Activated naive CD4-positive, alpha-beta T cell treated with anti-CD3 and anti-CD28 coated beads, Interleukin-2, amount 10 ng/mL, durations not matched to agents 7 days and 5 days (primary cell): ENCODE measurements at regions not wholly inside any gene's neighbourhood (a gene's known extent, or its start where the extent isn't known, plus 50 kb on each side); places are given as distances from the start of the nearest gene placed in this dataset.

ENCODE experiments used
- CTCF ChIA-PET: fragments of 350-600 bp; sonication (Branson Sonifier 250); formaldehyde crosslinking; loops from one replicate; lab custom pipeline; 2021; ENCODE audit warnings: antibody characterized with exemption; lab: Charles Lee
- DNase-seq: peaks from one replicate; pipeline ENCODE4 v3.0.0-alpha.2; 2020
- H3K27ac Mint-ChIP-seq: one replicate; pipeline ENCODE4 v1.8.0; 2021; ENCODE audit warnings: mild to moderate bottlenecking, moderate library complexity, mixed read lengths
- H3K27me3 Mint-ChIP-seq: one replicate; pipeline ENCODE4 v1.8.0; 2021; ENCODE audit warnings: mild to moderate bottlenecking, mixed read lengths
- H3K36me3 Mint-ChIP-seq: one replicate; pipeline ENCODE4 v1.8.0; 2021; ENCODE audit warnings: mixed read lengths
- H3K4me1 Mint-ChIP-seq: one replicate; pipeline ENCODE4 v1.8.0; 2021; ENCODE audit warnings: mixed read lengths
- H3K4me3 Mint-ChIP-seq: one replicate; pipeline ENCODE4 v1.8.0; 2021; ENCODE audit warnings: mild to moderate bottlenecking, moderate library complexity, mixed read lengths
- H3K9me3 Mint-ChIP-seq: one replicate; pipeline ENCODE4 v1.8.0; 2021; ENCODE audit warnings: mixed read lengths

DNA sequence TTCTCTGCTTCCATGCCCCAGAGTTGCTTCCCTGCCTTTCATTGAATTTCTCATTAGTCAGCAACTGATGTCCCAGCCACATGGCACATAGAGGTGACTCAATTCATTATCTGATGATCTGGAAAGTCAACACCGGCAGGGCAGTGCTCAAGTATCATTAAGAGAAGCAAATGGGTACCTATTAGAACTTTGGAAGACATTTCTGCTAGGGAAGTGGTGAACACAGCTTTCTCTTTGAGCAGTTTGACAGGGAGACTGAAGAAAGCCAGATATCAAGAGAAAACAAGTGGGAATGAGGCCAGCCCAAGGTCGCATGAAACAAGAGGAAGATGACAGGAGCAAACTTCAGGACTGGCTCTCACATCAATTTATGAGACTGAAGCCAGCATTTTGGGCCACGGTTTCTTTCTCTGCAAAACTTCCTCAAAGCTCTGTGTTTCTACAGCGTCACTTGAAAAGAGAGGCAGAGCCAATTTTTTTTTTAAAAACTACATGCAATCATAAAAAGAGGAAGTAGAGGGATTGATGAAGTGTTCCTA, 108.3 kb upstream of the RPS6KA3 start:
- no peak overlapping the region for H3K27ac Mint-ChIP-seq
- no peaks in the 10 kb centered on the region for H3K27me3 Mint-ChIP-seq
- H3K9me3 Mint-ChIP-seq, result no peaks in the 10 kb centered on the region
- no peak overlapping the region for H3K4me3 Mint-ChIP-seq
- no peak for DNase-seq
- CTCF ChIA-PET, result no interaction called here
- H3K4me1 Mint-ChIP-seq, result peaks cover 15% of the 10 kb centered on the region
- no peaks in the 10 kb centered on the region for H3K36me3 Mint-ChIP-seq

DNA sequence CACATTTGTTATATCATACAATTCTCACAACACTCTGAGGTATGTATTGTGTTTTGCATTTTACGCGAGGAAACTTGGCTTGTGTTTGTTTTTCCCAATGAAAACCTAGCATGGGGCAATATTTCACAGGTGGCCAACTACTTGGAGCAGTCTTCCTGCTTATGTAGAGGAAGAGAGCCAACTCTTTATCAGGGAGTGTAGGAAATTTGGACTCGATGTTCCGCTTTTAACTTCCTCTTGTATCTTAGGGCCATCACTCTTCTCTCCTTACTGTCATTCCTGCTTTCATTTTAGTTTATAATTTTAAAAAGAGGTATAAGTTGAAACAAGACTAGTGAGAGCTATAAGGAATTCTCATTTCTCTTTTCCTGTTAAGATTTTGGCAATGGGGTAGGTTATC, 107.7 kb upstream of the RPS6KA3 start:
- no peaks in the 10 kb centered on the region for H3K9me3 Mint-ChIP-seq
- H3K27me3 Mint-ChIP-seq, result no peaks in the 10 kb centered on the region
- CTCF ChIA-PET, result no interaction called here
- no peaks in the 10 kb centered on the region for H3K36me3 Mint-ChIP-seq
- no peak overlapping the region for H3K4me3 Mint-ChIP-seq
- no peak for DNase-seq
- H3K4me1 Mint-ChIP-seq, result peaks cover 15% of the 10 kb centered on the region
- no peak overlapping the region for H3K27ac Mint-ChIP-seq

DNA sequence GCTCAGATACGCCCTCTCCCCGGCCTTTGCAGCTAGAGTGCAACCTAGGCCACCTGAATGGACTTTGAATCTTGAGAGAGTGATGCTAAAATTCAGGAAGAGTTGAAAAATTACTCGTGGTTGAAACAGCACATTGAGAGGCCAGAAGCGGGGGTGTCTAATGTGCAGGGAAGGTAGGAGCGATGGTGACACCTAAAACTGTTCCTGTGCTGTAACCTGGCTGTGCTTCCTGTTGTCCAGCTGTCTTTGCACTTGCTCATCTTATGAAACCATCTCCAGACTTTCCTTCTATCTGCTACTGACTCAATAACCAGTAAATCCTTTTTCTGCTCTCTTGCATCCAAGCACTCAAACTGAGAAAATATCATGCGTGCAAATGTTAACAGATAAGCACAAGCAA, 106.4 kb upstream of the RPS6KA3 start:
- no peak overlapping the region for H3K4me3 Mint-ChIP-seq
- H3K9me3 Mint-ChIP-seq, result no peaks in the 10 kb centered on the region
- H3K27me3 Mint-ChIP-seq, result no peaks in the 10 kb centered on the region
- H3K36me3 Mint-ChIP-seq, result no peaks in the 10 kb centered on the region
- no peak overlapping the region for H3K27ac Mint-ChIP-seq
- H3K4me1 Mint-ChIP-seq, result peaks cover 9% of the 10 kb centered on the region
- CTCF ChIA-PET, result no interaction called here
- DNase-seq, result no peak

DNA sequence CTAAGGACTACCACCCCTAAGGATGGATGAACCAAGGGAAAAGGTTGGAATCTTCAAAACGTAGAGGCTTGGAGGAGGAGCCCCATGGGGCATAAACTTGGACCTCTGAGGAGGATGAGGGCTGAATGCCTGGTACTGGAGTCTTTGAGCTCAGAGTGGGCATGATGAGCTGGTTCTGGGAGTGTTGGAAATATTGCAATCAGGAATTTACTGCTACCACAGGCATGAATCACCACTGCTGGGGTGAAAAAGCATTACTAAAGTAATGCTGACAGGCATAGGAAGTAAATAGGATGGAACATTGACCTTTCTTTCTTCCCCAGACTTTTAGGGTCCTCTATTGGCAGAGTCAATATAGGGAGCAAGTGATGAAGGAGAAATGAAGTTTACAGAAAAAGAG, 105.8 kb upstream of the RPS6KA3 start:
- no peak overlapping the region for H3K27ac Mint-ChIP-seq
- CTCF ChIA-PET, result no interaction called here
- no peaks in the 10 kb centered on the region for H3K9me3 Mint-ChIP-seq
- no peaks in the 10 kb centered on the region for H3K27me3 Mint-ChIP-seq
- DNase-seq, result no peak
- peaks cover 8% of the 10 kb centered on the region for H3K4me1 Mint-ChIP-seq
- H3K4me3 Mint-ChIP-seq, result no peak overlapping the region
- no peaks in the 10 kb centered on the region for H3K36me3 Mint-ChIP-seq

DNA sequence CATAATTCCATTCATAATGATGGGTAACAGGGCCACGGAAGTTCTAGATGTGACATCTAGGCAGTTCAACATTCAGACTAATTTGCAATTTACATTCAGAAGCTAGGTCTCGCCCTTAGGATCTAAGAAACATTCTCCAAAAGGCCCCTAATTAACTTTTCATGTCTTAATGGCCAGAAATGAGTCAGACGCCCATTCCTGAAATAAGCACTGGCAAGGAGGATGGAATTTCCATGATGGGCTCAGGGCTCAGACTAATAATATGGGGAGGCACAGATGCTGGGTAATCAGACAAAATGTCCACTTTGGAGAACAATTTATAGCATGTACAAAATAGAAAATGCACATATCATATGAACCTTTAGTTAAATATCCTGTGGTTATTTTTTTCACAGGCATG, 102.8 kb upstream of the RPS6KA3 start:
- H3K4me1 Mint-ChIP-seq, result peaks cover 2% of the 10 kb centered on the region
- no peak overlapping the region for H3K4me3 Mint-ChIP-seq
- no peak overlapping the region for H3K27ac Mint-ChIP-seq
- no peaks in the 10 kb centered on the region for H3K36me3 Mint-ChIP-seq
- DNase-seq, result no peak
- H3K9me3 Mint-ChIP-seq, result no peaks in the 10 kb centered on the region
- CTCF ChIA-PET, result no interaction called here
- H3K27me3 Mint-ChIP-seq, result no peaks in the 10 kb centered on the region

DNA sequence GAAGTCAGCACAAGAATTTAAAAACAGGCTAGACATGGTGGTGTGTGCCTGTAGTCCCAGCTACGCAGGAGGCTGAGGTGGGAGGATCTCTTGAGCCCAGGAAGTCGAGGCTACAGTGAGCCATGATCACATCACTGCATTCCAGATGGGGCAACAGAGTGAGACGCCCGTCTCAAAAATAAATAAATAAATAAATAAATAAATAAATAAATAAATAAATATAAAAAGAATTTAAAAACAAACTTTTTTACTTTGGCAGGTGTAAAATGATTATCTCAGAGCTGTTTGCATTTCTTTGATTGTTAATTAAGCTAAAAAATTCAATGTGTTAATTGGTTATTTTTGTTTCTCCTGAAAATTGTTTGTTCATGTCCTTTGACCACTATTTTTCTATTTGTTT, 97.5 kb upstream of the RPS6KA3 start:
- H3K9me3 Mint-ChIP-seq, result no peaks in the 10 kb centered on the region
- H3K36me3 Mint-ChIP-seq, result no peaks in the 10 kb centered on the region
- H3K4me1 Mint-ChIP-seq, result no peaks in the 10 kb centered on the region
- DNase-seq, result no peak
- no peak overlapping the region for H3K27ac Mint-ChIP-seq
- CTCF ChIA-PET, result no interaction called here
- no peak overlapping the region for H3K4me3 Mint-ChIP-seq
- H3K27me3 Mint-ChIP-seq, result no peaks in the 10 kb centered on the region

DNA sequence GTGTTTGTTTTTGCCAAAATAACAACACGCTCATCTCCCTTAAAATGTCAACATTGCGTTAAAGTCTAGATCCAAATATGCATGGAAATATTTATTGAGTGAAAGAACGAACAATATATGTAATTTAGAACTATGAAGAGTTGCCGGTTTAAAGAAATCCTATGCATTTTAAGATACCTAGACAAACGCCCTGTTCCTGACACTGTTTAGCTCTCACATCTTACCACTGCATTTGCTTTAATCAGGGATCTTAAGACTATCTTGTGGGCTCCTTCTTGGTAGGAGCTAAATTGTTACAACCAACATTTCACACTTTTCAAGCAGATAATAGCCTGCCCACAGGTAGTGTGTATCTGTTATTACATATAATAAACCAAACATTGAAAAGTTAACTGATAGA, 96.6 kb upstream of the RPS6KA3 start:
- CTCF ChIA-PET, result interaction anchor here (0.5 kb wide), 1 partner anchor 1481 kb away, joined by 3 read pairs; no protein-coding TSS in a partner anchor
- H3K27ac Mint-ChIP-seq, result no peak overlapping the region

DNA sequence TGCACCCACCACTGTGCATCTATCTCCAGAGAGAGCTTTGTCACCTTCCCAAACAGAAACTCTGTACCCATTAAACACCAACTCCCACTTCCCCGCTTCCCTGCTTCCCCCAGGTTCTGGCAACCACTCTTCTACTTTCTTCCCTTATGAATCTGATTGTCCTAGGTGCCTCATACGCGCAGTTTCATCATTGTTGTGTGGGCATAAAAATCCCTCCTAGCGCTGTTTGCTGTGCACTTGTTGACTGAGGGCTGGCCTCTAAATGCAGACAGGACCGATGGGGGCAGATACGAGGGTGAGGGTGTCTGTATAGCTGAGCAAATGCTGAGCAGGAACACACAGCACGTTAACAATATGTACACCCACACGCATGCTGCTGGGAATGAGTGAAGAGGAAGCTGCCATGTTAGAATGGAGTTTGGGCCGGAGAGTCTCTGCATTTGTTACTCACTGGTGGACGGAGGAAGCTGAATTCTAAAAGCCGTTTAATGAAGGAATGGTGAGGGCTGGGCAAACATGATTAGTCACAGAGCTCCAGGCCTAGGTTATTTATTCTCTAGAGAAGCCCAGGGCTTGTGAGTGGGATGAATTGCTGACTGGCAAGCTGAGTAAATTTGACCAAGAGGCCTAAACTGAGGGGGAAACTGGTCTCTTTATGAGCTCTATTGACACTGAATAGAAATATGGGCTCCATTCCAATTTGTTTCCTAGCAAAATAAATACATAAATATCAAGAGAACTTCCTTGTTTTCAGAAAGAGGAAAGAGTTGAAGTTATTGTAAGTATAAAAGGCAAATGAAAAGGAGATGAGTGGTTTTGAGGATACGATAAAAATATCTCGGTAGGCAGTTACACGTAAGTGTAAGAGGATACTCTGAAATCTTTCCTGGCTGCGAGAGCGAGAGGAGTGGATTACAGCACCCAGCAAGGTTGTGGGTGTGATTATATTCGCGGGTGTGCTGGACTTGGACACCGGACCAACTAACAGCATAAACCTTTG, 95.9 kb upstream of the RPS6KA3 start:
- no peak overlapping the region for H3K27ac Mint-ChIP-seq
- H3K36me3 Mint-ChIP-seq, result no peaks in the 10 kb centered on the region
- H3K9me3 Mint-ChIP-seq, result no peaks in the 10 kb centered on the region
- H3K4me3 Mint-ChIP-seq, result no peak overlapping the region
- no peaks in the 10 kb centered on the region for H3K4me1 Mint-ChIP-seq
- CTCF ChIA-PET, result interaction anchor here (0.5 kb wide), 1 partner anchor 1480 kb away, joined by 3 read pairs; no protein-coding TSS in a partner anchor
- no peak for DNase-seq
- no peaks in the 10 kb centered on the region for H3K27me3 Mint-ChIP-seq

More for the DNA sequence above, 96.6 kb upstream of the RPS6KA3 start:
- no peaks in the 10 kb centered on the region for H3K9me3 Mint-ChIP-seq
- H3K27me3 Mint-ChIP-seq, result no peaks in the 10 kb centered on the region
- no peak overlapping the region for H3K4me3 Mint-ChIP-seq
- no peaks in the 10 kb centered on the region for H3K4me1 Mint-ChIP-seq
- DNase-seq, result no peak
- H3K36me3 Mint-ChIP-seq, result no peaks in the 10 kb centered on the region

DNA sequence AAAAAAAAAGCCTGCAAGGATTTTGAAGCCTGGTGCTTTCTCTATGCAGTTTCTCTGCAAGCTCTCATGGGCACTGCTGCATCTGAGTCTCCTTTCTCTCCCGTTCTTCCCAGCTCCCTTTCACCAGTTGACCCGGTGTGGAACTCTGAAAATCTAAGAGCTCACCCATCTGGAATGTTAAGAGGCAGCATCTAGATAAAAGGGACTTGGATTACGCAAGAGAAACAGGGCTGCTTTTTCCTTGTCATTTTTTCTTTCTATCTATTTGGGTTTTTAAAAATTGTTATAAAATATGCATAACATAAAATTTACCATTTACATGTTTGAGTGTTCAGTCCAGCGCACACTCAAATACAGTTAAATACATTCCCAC, 95.2 kb upstream of the RPS6KA3 start:
- no peaks in the 10 kb centered on the region for H3K9me3 Mint-ChIP-seq
- DNase-seq, result no peak
- H3K27me3 Mint-ChIP-seq, result no peaks in the 10 kb centered on the region
- no peak overlapping the region for H3K4me3 Mint-ChIP-seq
- H3K4me1 Mint-ChIP-seq, result no peaks in the 10 kb centered on the region
- H3K27ac Mint-ChIP-seq, result no peak overlapping the region
- no peaks in the 10 kb centered on the region for H3K36me3 Mint-ChIP-seq
- CTCF ChIA-PET, result no interaction called here

DNA sequence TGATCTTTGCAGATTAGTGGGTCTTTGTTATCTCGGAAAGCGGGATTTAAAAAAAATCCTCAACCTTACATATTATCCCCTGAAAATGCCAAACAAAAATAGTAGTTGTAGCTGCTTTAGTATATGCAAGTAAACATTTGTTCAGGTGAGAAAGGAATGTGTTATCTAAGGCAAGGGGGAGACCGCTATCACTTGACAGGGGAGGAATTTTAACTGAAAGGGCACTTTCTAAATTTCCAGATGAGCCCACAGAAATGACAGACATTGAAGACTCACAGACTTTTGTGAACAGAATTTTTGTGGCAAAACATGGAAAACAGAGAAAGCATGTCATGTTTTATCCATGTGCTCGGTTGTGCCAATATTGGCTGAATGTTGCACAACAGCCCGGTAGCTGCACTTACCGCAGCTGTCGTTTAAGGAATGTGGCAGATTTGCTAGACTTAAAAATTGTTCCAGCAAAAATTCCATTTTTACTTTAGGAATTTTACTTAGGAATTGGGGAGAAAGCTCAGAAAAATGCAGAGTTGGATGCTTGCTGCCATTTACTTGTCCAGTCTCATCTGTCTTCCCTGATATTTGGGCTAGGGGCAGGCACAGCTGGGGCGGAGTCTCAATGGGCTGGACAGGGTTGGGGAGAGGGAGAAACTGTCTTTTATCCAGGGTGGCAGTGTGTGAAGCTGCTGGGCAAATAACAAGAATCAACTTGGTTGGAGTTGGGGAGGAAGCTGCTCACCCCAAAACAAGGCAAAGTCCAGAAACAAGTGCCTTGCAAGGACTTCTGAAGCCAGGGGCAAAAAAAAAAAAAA, 94.6 kb upstream of the RPS6KA3 start:
- Mint-ChIP-seq H3K9me3 (no peaks in the 10 kb centered on the region), H3K36me3 (no peaks in the 10 kb centered on the region), H3K4me1 (no peaks in the 10 kb centered on the region), H3K27me3 (no peaks in the 10 kb centered on the region), H3K27ac (no peak overlapping the region), H3K4me3 (no peak overlapping the region)
- CTCF ChIA-PET, result no interaction called here
- DNase-seq, result no peak

DNA sequence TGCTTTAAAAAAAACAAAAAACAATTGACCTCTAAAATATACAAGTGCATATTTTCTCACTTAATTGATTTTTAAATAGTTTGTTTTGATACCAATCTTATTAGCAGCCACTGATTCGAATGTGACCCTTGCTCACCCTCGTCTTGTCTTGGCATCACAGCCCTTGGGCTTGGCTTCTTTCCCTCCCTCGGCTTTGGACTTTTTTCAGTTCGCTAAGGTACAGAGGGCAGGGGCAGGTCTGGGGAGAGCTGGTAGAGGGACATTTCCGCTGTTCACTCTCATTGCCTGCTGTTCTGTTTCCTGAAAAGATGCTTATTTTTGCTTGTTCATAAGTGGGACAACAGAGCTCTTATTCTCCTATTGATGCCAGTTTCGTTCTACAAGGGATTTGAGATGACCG, 88.5 kb upstream of the RPS6KA3 start:
- H3K27me3 Mint-ChIP-seq, result no peaks in the 10 kb centered on the region
- H3K9me3 Mint-ChIP-seq, result no peaks in the 10 kb centered on the region
- CTCF ChIA-PET, result interaction anchor here (1.4 kb wide), 1 partner anchor 21 kb away, joined by 4 read pairs; no protein-coding TSS in a partner anchor
- no peaks in the 10 kb centered on the region for H3K36me3 Mint-ChIP-seq
- peaks cover 15% of the 10 kb centered on the region for H3K4me1 Mint-ChIP-seq
- DNase-seq, result no peak
- no peak overlapping the region for H3K27ac Mint-ChIP-seq
- H3K4me3 Mint-ChIP-seq, result no peak overlapping the region

DNA sequence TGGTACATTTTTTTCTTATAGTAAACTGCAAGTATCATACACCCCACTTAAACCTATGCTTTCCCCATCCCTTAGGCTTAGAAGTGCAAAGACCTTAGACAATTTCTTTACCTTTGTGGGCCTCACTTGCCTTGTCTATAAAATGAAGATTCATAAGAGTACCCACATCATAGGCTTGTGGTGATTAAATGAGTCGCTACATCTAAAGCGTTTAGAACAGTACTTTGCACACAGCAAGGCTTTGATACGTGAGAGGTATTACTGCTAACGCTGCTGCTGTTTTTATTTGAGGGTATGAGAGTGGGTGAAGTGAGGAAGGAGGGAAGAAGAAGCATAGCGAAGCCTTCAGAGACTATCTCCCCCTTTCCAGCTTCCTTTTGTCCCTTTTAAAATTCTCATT, 87.8 kb upstream of the RPS6KA3 start:
- Mint-ChIP-seq H3K4me1 (peaks cover 15% of the 10 kb centered on the region), H3K4me3 (no peak overlapping the region), H3K36me3 (no peaks in the 10 kb centered on the region), H3K27ac (peak overlapping the region; percentile 67), H3K9me3 (no peaks in the 10 kb centered on the region), H3K27me3 (no peaks in the 10 kb centered on the region)
- CTCF ChIA-PET, result interaction anchor here (0.6 to 1.4 kb wide), 3 partner anchors 21 to 169 kb away, joined by 3 to 4 read pairs (median 4); partner anchors contain the start of gene RPS6KA3
- DNase-seq, result no peak

DNA sequence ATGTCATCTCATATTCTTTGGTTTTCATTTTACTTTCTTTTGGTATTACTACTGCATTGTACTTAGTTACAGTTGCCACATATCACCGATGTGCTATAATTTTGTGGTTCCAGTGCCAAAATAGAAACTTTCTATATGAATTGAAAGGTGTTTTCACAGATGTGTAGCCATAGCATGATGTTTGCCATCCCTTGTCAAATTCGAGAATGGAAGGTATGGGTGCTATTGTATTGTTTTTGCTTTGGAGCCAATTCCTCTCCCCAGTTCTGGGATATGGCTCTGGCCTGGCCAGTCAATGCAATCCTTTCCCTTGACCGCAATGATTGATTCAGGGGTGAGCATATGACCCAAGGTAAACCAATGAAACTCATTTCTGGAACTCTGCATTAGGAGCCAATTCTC, 86.2 kb upstream of the RPS6KA3 start:
- H3K9me3 Mint-ChIP-seq, result no peaks in the 10 kb centered on the region
- H3K27ac Mint-ChIP-seq, result no peak overlapping the region
- peaks cover 15% of the 10 kb centered on the region for H3K4me1 Mint-ChIP-seq
- CTCF ChIA-PET, result no interaction called here
- no peaks in the 10 kb centered on the region for H3K27me3 Mint-ChIP-seq
- no peak for DNase-seq
- H3K36me3 Mint-ChIP-seq, result no peaks in the 10 kb centered on the region
- H3K4me3 Mint-ChIP-seq, result no peak overlapping the region

DNA sequence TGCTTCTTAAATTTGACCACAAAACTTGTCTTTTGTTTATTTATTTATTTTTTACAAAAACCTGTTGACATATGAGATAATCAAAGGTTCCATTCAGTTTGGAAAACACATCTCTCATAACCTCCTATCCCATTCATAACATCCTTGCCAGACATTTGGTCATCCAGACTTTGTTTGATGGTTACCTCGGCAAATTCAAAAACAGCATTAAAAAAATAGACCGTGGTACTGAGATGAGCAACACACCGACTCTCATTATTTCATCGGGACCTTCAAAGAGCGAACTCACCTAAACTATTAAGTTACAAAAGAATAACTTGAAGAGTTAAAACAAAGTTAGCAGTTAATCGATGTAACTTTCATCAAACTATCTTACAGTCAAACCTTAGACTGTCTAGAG, 85.8 kb upstream of the RPS6KA3 start:
- Mint-ChIP-seq H3K27me3 (no peaks in the 10 kb centered on the region), H3K27ac (no peak overlapping the region), H3K36me3 (no peaks in the 10 kb centered on the region), H3K4me3 (no peak overlapping the region), H3K4me1 (peaks cover 15% of the 10 kb centered on the region), H3K9me3 (no peaks in the 10 kb centered on the region)
- DNase-seq, result no peak
- CTCF ChIA-PET, result no interaction called here
